Astrocyte (in vitro differentiated cells and primary cell): ENCODE measurements at regions not wholly inside any gene's neighbourhood (a gene's known extent, or its start where the extent isn't known, plus 50 kb on each side); places are given as distances from the start of the nearest gene placed in this dataset.

ENCODE experiments used
- DNase-seq: peaks from one replicate; pipeline ENCODE4 v3.0.0-alpha.2; 2010; ENCODE audit warnings: low read depth
- FAIRE-seq: peaks from 2 replicates; lab custom pipeline; 2011; peaks lifted over from hg19 to GRCh38; lab: Jason Lieb, UNC
- H2AFZ ChIP-seq: 2 replicates; pipeline ENCODE4 v1.6.0; 2012; ENCODE audit warnings: low read depth, low read length, inconsistent platforms
- H3K27ac ChIP-seq: 2 replicates; pipeline ENCODE4 v1.5.1; 2011; ENCODE audit warnings: low read depth, low read length, inconsistent platforms
- H3K27me3 ChIP-seq: 2 replicates; pipeline ENCODE4 v1.6.0; 2011; ENCODE audit warnings: low read length, inconsistent platforms; ENCODE audit not compliant: insufficient read depth
- H3K36me3 ChIP-seq: 2 replicates; pipeline ENCODE4 v1.5.1; 2011; ENCODE audit warnings: low read length, inconsistent platforms; ENCODE audit not compliant: insufficient read depth
- H3K4me1 ChIP-seq: 2 replicates; pipeline ENCODE4 v1.5.1; 2011; ENCODE audit warnings: low read length, inconsistent platforms; ENCODE audit not compliant: insufficient read depth
- H3K4me2 ChIP-seq: 2 replicates; pipeline ENCODE4 v1.6.0; 2012; ENCODE audit warnings: low read length, inconsistent platforms
- H3K4me3 ChIP-seq: 2 replicates; pipeline ENCODE4 v1.5.1; 2011; ENCODE audit warnings: low read depth, mild to moderate bottlenecking, low read length, inconsistent platforms; ENCODE audit not compliant: insufficient read depth
- H3K79me2 ChIP-seq: 2 replicates; pipeline ENCODE4 v1.6.0; 2012; ENCODE audit warnings: mild to moderate bottlenecking, low read length, inconsistent platforms; ENCODE audit not compliant: insufficient read depth
- H3K9ac ChIP-seq: 2 replicates; pipeline ENCODE4 v1.6.0; 2012; ENCODE audit warnings: mild to moderate bottlenecking, low read length, inconsistent platforms
- H3K9me3 ChIP-seq: 2 replicates; pipeline ENCODE4 v1.5.1; 2012; ENCODE audit warnings: low read depth, mild to moderate bottlenecking, low read length, inconsistent platforms; ENCODE audit not compliant: insufficient read depth
- H4K20me1 ChIP-seq: 2 replicates; pipeline ENCODE4 v1.6.0; 2012; ENCODE audit warnings: low read length, inconsistent platforms; ENCODE audit not compliant: insufficient read depth
- H3K27ac Mint-ChIP-seq: one replicate; pipeline ENCODE4 v1.8.0; 2021; ENCODE audit warnings: mild to moderate bottlenecking, mixed read lengths; ENCODE audit not compliant: unreplicated experiment
- H3K27me3 Mint-ChIP-seq: one replicate; pipeline ENCODE4 v1.8.0; 2021; ENCODE audit warnings: low read depth, mixed read lengths; ENCODE audit not compliant: unreplicated experiment
- H3K36me3 Mint-ChIP-seq: one replicate; pipeline ENCODE4 v1.8.0; 2021; ENCODE audit warnings: low read depth, mixed read lengths; ENCODE audit not compliant: unreplicated experiment
- H3K4me1 Mint-ChIP-seq: one replicate; pipeline ENCODE4 v1.8.0; 2021; ENCODE audit warnings: low read depth, mixed read lengths; ENCODE audit not compliant: unreplicated experiment
- H3K4me3 Mint-ChIP-seq: one replicate; pipeline ENCODE4 v1.8.0; 2021; ENCODE audit warnings: mild to moderate bottlenecking, moderate library complexity, mixed read lengths; ENCODE audit not compliant: unreplicated experiment
- H3K9me3 Mint-ChIP-seq: one replicate; pipeline ENCODE4 v1.8.0; 2021; ENCODE audit warnings: mild to moderate bottlenecking, mixed read lengths; ENCODE audit not compliant: unreplicated experiment
- CTCF ChIP-seq: IDR thresholded peaks from 2 replicates; pipeline ENCODE4 v1.5.1; 2011; ENCODE audit warnings: low read depth, mild to moderate bottlenecking, inconsistent platforms, low read length, moderate library complexity; ENCODE audit not compliant: insufficient read depth
- EZH2 ChIP-seq: IDR thresholded peaks from 2 replicates; pipeline ENCODE4 v1.6.1; 2012; ENCODE audit warnings: mild to moderate bottlenecking, low read length, inconsistent platforms; ENCODE audit not compliant: insufficient read depth

- no peak for FAIRE-seq
- H3K9me3 ChIP-seq = no peaks in the 10 kb centered on the region
These were observed 2396.8 kb upstream of the C9orf72 start for GRCh38 chr9:29969856-29970647.

GRCh38 chr9:29974197-29974596 lies 2400.9 kb upstream of the C9orf72 start:
- no peaks in the 10 kb centered on the region for H3K36me3 ChIP-seq
- Mint-ChIP-seq H3K9me3 (peaks cover 3% of the 10 kb centered on the region), H3K27ac (no peak overlapping the region), H3K4me1 (peaks cover 2% of the 10 kb centered on the region), H3K4me3 (no peak overlapping the region), H3K27me3 (no peaks in the 10 kb centered on the region), H3K36me3 (no peaks in the 10 kb centered on the region)
- no peak for DNase-seq
- H3K4me2 ChIP-seq = no peak overlapping the region
- no peak overlapping the region for H3K27ac ChIP-seq
- no peaks in the 10 kb centered on the region for H3K27me3 ChIP-seq
- no peak overlapping the region for H2AFZ ChIP-seq
- TF ChIP-seq EZH2 (no peak), CTCF (no peak)
- no peak overlapping the region for H3K4me3 ChIP-seq
- no peaks in the 10 kb centered on the region for H3K79me2 ChIP-seq
- no peaks in the 10 kb centered on the region for H3K9me3 ChIP-seq
- no peaks in the 10 kb centered on the region for H4K20me1 ChIP-seq
- H3K9ac ChIP-seq = no peak overlapping the region
- FAIRE-seq = no peak
- H3K4me1 ChIP-seq = no peaks in the 10 kb centered on the region

More at GRCh38 chr9:29969856-29970647, 2396.8 kb upstream of the C9orf72 start:
- no peaks in the 10 kb centered on the region for H3K36me3 Mint-ChIP-seq
- DNase-seq = no peak
- no peak overlapping the region for H3K4me3 ChIP-seq
- no peak overlapping the region for H3K9ac ChIP-seq
- no peaks in the 10 kb centered on the region for H3K27me3 Mint-ChIP-seq
- H3K36me3 ChIP-seq = no peaks in the 10 kb centered on the region
- no peak overlapping the region for H2AFZ ChIP-seq
- peaks cover 4% of the 10 kb centered on the region for H3K9me3 Mint-ChIP-seq
- peak overlapping the region; percentile 45 for H3K4me3 Mint-ChIP-seq
- TF ChIP-seq EZH2 = no peak
- no peak for TF ChIP-seq CTCF
- no peaks in the 10 kb centered on the region for H4K20me1 ChIP-seq
- no peaks in the 10 kb centered on the region for H3K4me1 ChIP-seq
- no peak overlapping the region for H3K4me2 ChIP-seq
- no peaks in the 10 kb centered on the region for H3K79me2 ChIP-seq
- no peak overlapping the region for H3K27ac ChIP-seq
- no peaks in the 10 kb centered on the region for H3K27me3 ChIP-seq
- no peak overlapping the region for H3K27ac Mint-ChIP-seq
- H3K4me1 Mint-ChIP-seq = peaks cover 21% of the 10 kb centered on the region

GRCh38 chr9:29976981-29977380 lies 2403.7 kb upstream of the C9orf72 start:
- Histone ChIP-seq H4K20me1 (no peaks in the 10 kb centered on the region), H3K79me2 (no peaks in the 10 kb centered on the region), H3K4me1 (no peaks in the 10 kb centered on the region), H3K36me3 (no peaks in the 10 kb centered on the region), H3K9ac (no peak overlapping the region), H3K27ac (no peak overlapping the region), H3K27me3 (no peaks in the 10 kb centered on the region), H3K9me3 (no peaks in the 10 kb centered on the region), H3K4me3 (no peak overlapping the region), H2AFZ (no peak overlapping the region), H3K4me2 (no peak overlapping the region)
- H3K27ac Mint-ChIP-seq = no peak overlapping the region
- H3K27me3 Mint-ChIP-seq = no peaks in the 10 kb centered on the region
- H3K36me3 Mint-ChIP-seq = no peaks in the 10 kb centered on the region
- H3K4me1 Mint-ChIP-seq = peaks cover 2% of the 10 kb centered on the region
- FAIRE-seq = no peak
- DNase-seq = no peak
- TF ChIP-seq EZH2 = no peak
- TF ChIP-seq CTCF = no peak
- H3K4me3 Mint-ChIP-seq = no peak overlapping the region
- H3K9me3 Mint-ChIP-seq = no peaks in the 10 kb centered on the region
